ENCODE measurements at regions not wholly inside any gene's neighbourhood (a gene's known extent, or its start where the extent isn't known, plus 50 kb on each side); places are given as distances from the start of the nearest gene placed in this dataset.
"Not testable (repeated sequence)": the region's sequence is repeated elsewhere in the genome, so short reads cannot be mapped to it uniquely, and the experiment has no call there.

DNA sequence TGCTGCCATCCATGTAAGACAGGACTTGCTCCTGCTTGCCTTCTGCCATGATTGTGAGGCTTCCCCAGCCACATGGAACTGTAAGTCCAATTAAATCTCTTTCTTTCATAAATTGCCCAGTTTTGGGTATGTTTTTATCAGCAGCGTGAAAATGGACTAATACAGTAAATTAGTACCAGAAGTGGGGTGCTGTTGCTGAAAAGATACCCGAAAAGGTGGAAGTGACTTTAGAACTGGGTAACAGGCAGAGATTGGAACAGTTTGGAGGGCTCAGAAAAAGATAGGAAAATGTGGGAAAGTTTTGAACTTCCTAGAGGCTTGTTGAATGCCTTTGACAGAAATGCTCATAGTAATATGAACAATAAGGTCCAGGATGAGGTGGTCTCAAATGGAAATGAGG lies 253.3 kb downstream of the YTHDC2 start:
- not testable (repeated sequence) for H3K9me3 ChIP-seq (ENCODE audit: control insufficient read depth, insufficient read depth, low read length); H3K4me1 ChIP-seq (ENCODE audit: control insufficient read depth, insufficient read depth, low read length); H3K36me3 ChIP-seq (ENCODE audit: control insufficient read depth, insufficient read depth, low read length); H3K27me3 ChIP-seq (ENCODE audit: control insufficient read depth, insufficient read depth, low read length); H3K4me3 ChIP-seq (ENCODE audit: low read depth, low read length); H3K9ac ChIP-seq (ENCODE audit: low read depth, low read length)

GRCh38 chr5:113770648-113771047 lies 257.2 kb downstream of the YTHDC2 start:
- Histone ChIP-seq H3K4me1 (ENCODE audit: control insufficient read depth, insufficient read depth, low read length) (peaks cover 3% of the 10 kb centered on the region), H3K36me3 (ENCODE audit: control insufficient read depth, insufficient read depth, low read length) (no peaks in the 10 kb centered on the region), H3K4me3 (ENCODE audit: low read depth, low read length) (no peak overlapping the region), H3K27me3 (ENCODE audit: control insufficient read depth, insufficient read depth, low read length) (no peaks in the 10 kb centered on the region), H3K9me3 (ENCODE audit: control insufficient read depth, insufficient read depth, low read length) (no peaks in the 10 kb centered on the region), H3K9ac (ENCODE audit: low read depth, low read length) (no peak overlapping the region)

DNA sequence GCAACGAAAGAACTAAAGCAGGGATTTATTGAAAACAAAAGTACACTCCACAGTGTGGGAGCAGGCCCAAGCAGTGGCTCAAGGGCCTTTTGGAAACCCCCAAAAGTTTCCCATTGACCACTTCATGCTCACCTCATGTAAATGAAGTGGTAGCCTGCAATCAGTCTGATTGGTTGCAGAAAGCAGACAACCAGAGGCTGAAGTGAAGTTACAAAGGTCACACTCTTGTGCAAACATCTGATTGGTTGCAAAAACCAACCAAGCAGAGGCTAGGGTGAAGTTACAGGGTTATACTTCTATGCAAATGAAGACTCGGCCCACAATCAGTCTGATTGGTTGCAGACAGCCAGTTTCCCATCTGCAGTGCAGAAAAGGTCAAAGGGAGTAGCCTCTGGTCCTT lies 258.0 kb downstream of the YTHDC2 start:
- H3K4me1 ChIP-seq (ENCODE audit: control insufficient read depth, insufficient read depth, low read length), result peaks cover 9% of the 10 kb centered on the region
- no peaks in the 10 kb centered on the region for H3K27me3 ChIP-seq (ENCODE audit: control insufficient read depth, insufficient read depth, low read length)
- no peak overlapping the region for H3K9ac ChIP-seq (ENCODE audit: low read depth, low read length)
- H3K9me3 ChIP-seq (ENCODE audit: control insufficient read depth, insufficient read depth, low read length), result no peaks in the 10 kb centered on the region
- H3K4me3 ChIP-seq (ENCODE audit: low read depth, low read length), result no peak overlapping the region
- H3K36me3 ChIP-seq (ENCODE audit: control insufficient read depth, insufficient read depth, low read length), result no peaks in the 10 kb centered on the region

DNA sequence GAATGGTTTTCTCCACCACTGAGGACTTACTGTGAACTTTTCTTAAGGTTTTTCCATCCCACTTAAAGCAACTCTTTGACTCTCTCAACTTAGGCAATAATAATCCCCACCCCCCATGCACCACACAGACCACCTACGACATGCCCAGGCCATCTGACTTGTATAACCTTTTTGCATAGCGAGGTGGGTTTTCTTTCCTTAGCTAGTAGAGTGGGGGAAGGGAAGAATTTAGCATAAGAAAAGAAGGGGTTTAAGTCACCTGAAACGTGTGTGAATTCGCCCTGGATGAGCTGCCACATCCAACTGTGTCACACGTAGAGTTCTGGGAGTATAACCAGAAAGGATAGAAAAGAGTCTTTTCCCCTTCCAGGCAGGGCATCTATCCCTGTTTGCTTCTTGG lies 262.7 kb downstream of the YTHDC2 start:
- H3K4me1 ChIP-seq (ENCODE audit: control insufficient read depth, insufficient read depth, low read length), result peaks cover 9% of the 10 kb centered on the region
- H3K9ac ChIP-seq (ENCODE audit: low read depth, low read length), result no peak overlapping the region
- no peaks in the 10 kb centered on the region for H3K36me3 ChIP-seq (ENCODE audit: control insufficient read depth, insufficient read depth, low read length)
- no peaks in the 10 kb centered on the region for H3K9me3 ChIP-seq (ENCODE audit: control insufficient read depth, insufficient read depth, low read length)
- no peak overlapping the region for H3K4me3 ChIP-seq (ENCODE audit: low read depth, low read length)
- no peaks in the 10 kb centered on the region for H3K27me3 ChIP-seq (ENCODE audit: control insufficient read depth, insufficient read depth, low read length)

DNA sequence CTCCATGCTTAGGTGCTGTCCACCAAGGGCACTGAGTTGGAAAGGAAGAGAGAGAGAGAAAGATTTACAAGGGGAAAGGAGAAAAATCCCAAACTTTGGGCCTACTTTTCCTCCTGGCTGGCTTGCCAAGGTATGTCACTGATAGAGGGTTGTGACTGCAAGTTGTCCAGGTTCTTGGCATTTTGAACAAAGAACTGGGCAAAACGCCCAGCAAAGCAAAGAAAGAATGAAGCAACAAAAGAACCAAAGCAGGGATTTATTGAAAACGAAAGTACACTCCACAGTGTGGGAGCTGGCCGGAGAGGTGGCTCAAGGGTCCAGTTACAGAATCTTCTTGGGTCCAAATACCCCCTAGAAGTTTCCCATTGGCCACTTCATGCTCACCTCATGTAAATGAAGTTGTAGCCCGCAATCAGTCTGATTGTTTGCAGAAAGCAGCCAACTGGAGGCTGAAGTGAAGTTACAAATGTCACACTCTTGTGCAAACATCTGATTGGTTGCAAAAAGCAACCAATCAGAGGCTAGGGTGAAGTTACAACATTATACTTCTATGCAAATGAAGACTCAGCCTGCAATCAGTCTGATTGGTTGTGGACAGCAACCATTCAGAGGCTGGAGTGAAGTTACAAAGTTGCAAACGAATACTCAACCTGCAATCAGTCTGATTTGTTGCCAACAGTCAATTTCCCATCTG lies 263.5 kb downstream of the YTHDC2 start:
- H3K27me3 ChIP-seq (ENCODE audit: control insufficient read depth, insufficient read depth, low read length), result no peaks in the 10 kb centered on the region
- H3K4me3 ChIP-seq (ENCODE audit: low read depth, low read length), result no peak overlapping the region
- H3K36me3 ChIP-seq (ENCODE audit: control insufficient read depth, insufficient read depth, low read length), result no peaks in the 10 kb centered on the region
- H3K9me3 ChIP-seq (ENCODE audit: control insufficient read depth, insufficient read depth, low read length), result no peaks in the 10 kb centered on the region
- H3K4me1 ChIP-seq (ENCODE audit: control insufficient read depth, insufficient read depth, low read length), result peaks cover 9% of the 10 kb centered on the region
- no peak overlapping the region for H3K9ac ChIP-seq (ENCODE audit: low read depth, low read length)

- Histone ChIP-seq H3K4me1 (ENCODE audit: control insufficient read depth, insufficient read depth, low read length) (peaks cover 9% of the 10 kb centered on the region), H3K9me3 (ENCODE audit: control insufficient read depth, insufficient read depth, low read length) (no peaks in the 10 kb centered on the region), H3K9ac (ENCODE audit: low read depth, low read length) (no peak overlapping the region), H3K4me3 (ENCODE audit: low read depth, low read length) (no peak overlapping the region), H3K27me3 (ENCODE audit: control insufficient read depth, insufficient read depth, low read length) (no peaks in the 10 kb centered on the region), H3K36me3 (ENCODE audit: control insufficient read depth, insufficient read depth, low read length) (no peaks in the 10 kb centered on the region)
Measured at GRCh38 chr5:113778147-113778546, 264.7 kb downstream of the YTHDC2 start.

DNA sequence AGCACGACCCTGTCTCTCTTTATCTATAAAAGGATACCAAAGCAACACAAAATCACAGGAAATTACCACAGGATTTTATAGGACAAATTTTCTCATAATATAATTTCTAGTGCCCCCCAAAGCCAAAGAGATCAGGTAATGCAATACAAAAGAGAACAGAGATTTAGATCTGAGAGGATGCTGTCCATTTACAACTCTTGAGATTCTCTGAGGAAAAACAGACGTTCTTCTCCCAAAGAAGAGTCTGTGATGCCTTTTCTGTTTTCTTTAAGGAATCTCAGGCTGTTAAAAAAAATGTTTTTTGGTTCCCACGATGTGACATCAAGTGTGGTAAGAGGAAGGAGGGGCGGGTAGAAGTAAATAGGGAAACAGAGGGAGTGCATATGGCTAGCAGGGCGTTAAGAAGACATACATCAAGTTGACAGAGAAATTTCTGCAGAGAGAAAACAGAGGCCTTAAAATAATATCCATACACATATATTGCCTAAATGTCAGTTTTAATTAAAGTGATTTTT lies 274.7 kb downstream of the YTHDC2 start:
- Histone ChIP-seq H3K9me3 (ENCODE audit: control insufficient read depth, insufficient read depth, low read length) (no peaks in the 10 kb centered on the region), H3K36me3 (ENCODE audit: control insufficient read depth, insufficient read depth, low read length) (no peaks in the 10 kb centered on the region), H3K4me1 (ENCODE audit: control insufficient read depth, insufficient read depth, low read length) (no peaks in the 10 kb centered on the region), H3K4me3 (ENCODE audit: low read depth, low read length) (no peak overlapping the region), H3K9ac (ENCODE audit: low read depth, low read length) (no peak overlapping the region), H3K27me3 (ENCODE audit: control insufficient read depth, insufficient read depth, low read length) (no peaks in the 10 kb centered on the region)

DNA sequence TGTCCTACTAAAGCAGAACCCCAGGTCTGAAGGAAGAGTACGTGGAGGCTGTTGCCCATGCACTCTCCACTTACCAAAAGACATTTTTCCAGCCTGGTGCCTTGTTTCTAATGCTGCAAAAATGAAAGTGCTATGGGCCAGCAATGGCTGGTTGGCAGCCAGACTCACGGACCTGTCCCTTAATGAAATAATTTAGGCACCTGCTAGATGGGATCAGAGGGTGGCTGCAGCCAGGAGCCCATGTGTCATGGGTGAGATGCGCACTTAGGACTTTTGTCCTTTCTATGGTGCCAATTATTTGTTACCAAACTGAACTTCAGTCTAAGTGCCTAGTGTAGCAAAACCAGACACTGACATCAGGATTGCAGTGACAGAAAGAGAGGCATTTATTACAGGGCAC lies 276.3 kb downstream of the YTHDC2 start:
- Histone ChIP-seq H3K27me3 (ENCODE audit: control insufficient read depth, insufficient read depth, low read length) (no peaks in the 10 kb centered on the region), H3K4me1 (ENCODE audit: control insufficient read depth, insufficient read depth, low read length) (no peaks in the 10 kb centered on the region), H3K4me3 (ENCODE audit: low read depth, low read length) (no peak overlapping the region), H3K36me3 (ENCODE audit: control insufficient read depth, insufficient read depth, low read length) (no peaks in the 10 kb centered on the region), H3K9ac (ENCODE audit: low read depth, low read length) (no peak overlapping the region), H3K9me3 (ENCODE audit: control insufficient read depth, insufficient read depth, low read length) (no peaks in the 10 kb centered on the region)

DNA sequence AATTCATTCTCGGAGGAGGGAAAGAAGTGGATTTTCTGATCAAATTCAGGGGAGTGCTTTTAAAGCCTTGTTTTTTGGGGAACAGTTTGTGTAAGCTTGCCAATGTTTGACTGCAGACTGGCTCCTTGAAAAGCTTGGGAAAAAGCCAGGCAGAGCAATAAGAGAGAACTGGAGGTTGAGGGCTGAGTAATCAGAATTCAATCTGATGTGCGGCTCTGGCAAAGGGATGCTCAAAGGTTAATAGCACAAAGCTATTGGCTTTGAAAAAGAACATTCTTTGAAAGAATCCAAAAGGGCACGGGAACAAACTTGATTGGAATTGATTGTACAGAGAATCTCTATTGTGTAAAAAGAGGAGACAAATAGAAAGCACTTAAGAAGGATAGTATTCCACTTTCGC lies 279.3 kb downstream of the YTHDC2 start:
- Histone ChIP-seq H3K4me1 (ENCODE audit: control insufficient read depth, insufficient read depth, low read length) (no peaks in the 10 kb centered on the region), H3K4me3 (ENCODE audit: low read depth, low read length) (no peak overlapping the region), H3K9me3 (ENCODE audit: control insufficient read depth, insufficient read depth, low read length) (no peaks in the 10 kb centered on the region), H3K27me3 (ENCODE audit: control insufficient read depth, insufficient read depth, low read length) (no peaks in the 10 kb centered on the region), H3K9ac (ENCODE audit: low read depth, low read length) (no peak overlapping the region), H3K36me3 (ENCODE audit: control insufficient read depth, insufficient read depth, low read length) (no peaks in the 10 kb centered on the region)

DNA sequence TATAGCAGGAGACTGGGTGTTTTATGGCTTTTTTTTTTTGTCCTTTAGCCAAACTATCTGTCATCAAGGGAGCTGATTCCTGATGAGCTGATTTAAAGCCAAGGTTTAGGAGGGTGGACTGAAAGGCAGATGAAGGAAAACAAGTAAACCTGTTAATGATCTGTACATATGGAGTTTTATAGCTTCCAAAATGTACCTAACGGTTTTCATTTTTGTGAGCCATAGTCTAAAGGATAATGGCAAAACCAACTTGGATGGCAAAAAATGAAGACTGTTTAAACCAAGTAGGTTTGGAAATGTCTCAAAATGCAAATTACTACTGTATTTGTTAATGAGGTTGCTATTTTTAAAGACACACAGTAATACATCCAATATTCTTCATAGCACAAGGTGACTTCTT lies 281.5 kb downstream of the YTHDC2 start:
- no peaks in the 10 kb centered on the region for H3K4me1 ChIP-seq (ENCODE audit: control insufficient read depth, insufficient read depth, low read length)
- no peak overlapping the region for H3K9ac ChIP-seq (ENCODE audit: low read depth, low read length)
- H3K4me3 ChIP-seq (ENCODE audit: low read depth, low read length), result no peak overlapping the region
- H3K36me3 ChIP-seq (ENCODE audit: control insufficient read depth, insufficient read depth, low read length), result no peaks in the 10 kb centered on the region
- no peaks in the 10 kb centered on the region for H3K27me3 ChIP-seq (ENCODE audit: control insufficient read depth, insufficient read depth, low read length)
- H3K9me3 ChIP-seq (ENCODE audit: control insufficient read depth, insufficient read depth, low read length), result no peaks in the 10 kb centered on the region

GRCh38 chr5:113800686-113801085 lies 287.2 kb downstream of the YTHDC2 start:
- Histone ChIP-seq H3K4me3 (ENCODE audit: low read depth, low read length) (no peak overlapping the region), H3K27me3 (ENCODE audit: control insufficient read depth, insufficient read depth, low read length) (no peaks in the 10 kb centered on the region), H3K4me1 (ENCODE audit: control insufficient read depth, insufficient read depth, low read length) (no peaks in the 10 kb centered on the region), H3K36me3 (ENCODE audit: control insufficient read depth, insufficient read depth, low read length) (no peaks in the 10 kb centered on the region), H3K9me3 (ENCODE audit: control insufficient read depth, insufficient read depth, low read length) (no peaks in the 10 kb centered on the region), H3K9ac (ENCODE audit: low read depth, low read length) (no peak overlapping the region)

DNA sequence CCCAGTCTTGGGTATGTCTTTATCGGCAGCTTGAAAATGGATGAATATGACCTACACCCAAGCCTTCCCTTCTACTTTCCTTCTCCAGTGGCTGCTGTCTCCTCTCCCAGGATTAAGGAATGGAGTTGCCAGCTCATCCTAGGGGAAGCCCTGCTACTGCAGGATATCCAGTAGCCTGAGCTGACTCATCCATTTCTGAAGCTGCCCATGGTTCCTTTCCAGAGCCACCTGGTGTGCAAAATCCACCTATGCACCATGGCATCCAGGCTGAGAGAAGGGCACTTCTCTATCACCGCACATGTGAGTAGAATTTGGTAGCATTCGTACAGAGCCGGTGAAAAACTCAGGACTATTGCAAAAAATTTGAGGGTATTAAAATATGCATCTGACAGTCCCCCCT lies 290.8 kb downstream of the YTHDC2 start:
- Histone ChIP-seq H3K4me1 (ENCODE audit: control insufficient read depth, insufficient read depth, low read length) (no peaks in the 10 kb centered on the region), H3K27me3 (ENCODE audit: control insufficient read depth, insufficient read depth, low read length) (no peaks in the 10 kb centered on the region)

More for the DNA sequence above, 290.8 kb downstream of the YTHDC2 start:
- H3K36me3 ChIP-seq (ENCODE audit: control insufficient read depth, insufficient read depth, low read length), result no peaks in the 10 kb centered on the region
- H3K9ac ChIP-seq (ENCODE audit: low read depth, low read length), result no peak overlapping the region
- H3K4me3 ChIP-seq (ENCODE audit: low read depth, low read length), result no peak overlapping the region
- H3K9me3 ChIP-seq (ENCODE audit: control insufficient read depth, insufficient read depth, low read length), result no peaks in the 10 kb centered on the region

All from iPS-15b (cell line).